GM23338 (cell line): ENCODE measurements at regions not wholly inside any gene's neighbourhood (a gene's known extent, or its start where the extent isn't known, plus 50 kb on each side); places are given as distances from the start of the nearest gene placed in this dataset.

Experiments
- ATAC-seq: fragments of 200-7000 bp; cut with Tn5 transposase; 3 replicates; pipeline ENCODE4 v1.9.1; 2020
- DNase-seq: peaks from one replicate; pipeline ENCODE4 v3.0.0-alpha.2; 2015; ENCODE audit warnings: low spot score
- H2AFZ ChIP-seq: fragments of 200-600 bp; sonication (generic); 2 replicates; pipeline ENCODE4 v1.8.0; 2016; ENCODE audit warnings: antibody characterized with exemption, mild to moderate bottlenecking, moderate library complexity
- H3F3A ChIP-seq: fragments of 200-600 bp; sonication (generic); replicated peaks from 2 replicates; pipeline ENCODE4 v1.8.0; 2017; ENCODE audit warnings: antibody characterized with exemption, mixed run types, low read depth
- H3K27ac ChIP-seq: fragments of 200-600 bp; sonication (generic); 2 replicates; pipeline ENCODE4 v1.6.1; 2016; ENCODE audit warnings: low read depth
- H3K27me3 ChIP-seq: fragments of 200-600 bp; sonication (generic); 2 replicates; pipeline ENCODE4 v1.8.0; 2016; ENCODE audit warnings: mild to moderate bottlenecking, mixed run types, moderate library complexity; ENCODE audit not compliant: insufficient read depth
- H3K36me3 ChIP-seq: fragments of 200-600 bp; sonication (generic); 2 replicates; pipeline ENCODE4 v1.8.0; 2016; ENCODE audit warnings: mild to moderate bottlenecking; ENCODE audit not compliant: insufficient read depth
- H3K4me1 ChIP-seq: fragments of 200-600 bp; sonication (generic); 2 replicates; pipeline ENCODE4 v1.8.0; 2016; ENCODE audit warnings: mild to moderate bottlenecking, moderate library complexity; ENCODE audit not compliant: insufficient read depth
- H3K4me2 ChIP-seq: fragments of 200-600 bp; sonication (generic); 2 replicates; pipeline ENCODE4 v1.7.1; 2017; ENCODE audit warnings: mixed run types
- H3K4me3 ChIP-seq: fragments of 200-600 bp; sonication (generic); 2 replicates; pipeline ENCODE4 v1.6.1; 2016; ENCODE audit warnings: mixed run types
- H3K79me2 ChIP-seq: fragments of 200-600 bp; sonication (generic); replicated peaks from 2 replicates; pipeline ENCODE4 v1.8.0; 2017; ENCODE audit warnings: mild to moderate bottlenecking; ENCODE audit not compliant: insufficient read depth
- H3K9me2 ChIP-seq: fragments of 200-600 bp; sonication (generic); 2 replicates; pipeline ENCODE4 v1.8.0; 2017; ENCODE audit not compliant: insufficient read depth
- H4K20me1 ChIP-seq: fragments of 200-600 bp; sonication (generic); replicated peaks from 2 replicates; pipeline ENCODE4 v1.8.0; 2017; ENCODE audit warnings: mild to moderate bottlenecking; ENCODE audit not compliant: insufficient read depth
- H3K27ac Mint-ChIP-seq: 2 replicates; pipeline ENCODE4 v1.8.0; 2020; ENCODE audit warnings: inconsistent platforms, mild to moderate bottlenecking, moderate library complexity, mixed read lengths
- H3K27me3 Mint-ChIP-seq: 3 replicates; pipeline ENCODE4 v1.8.0; 2022; ENCODE audit warnings: low read depth, mild to moderate bottlenecking, moderate library complexity, mixed read lengths, inconsistent platforms; ENCODE audit not compliant: insufficient read depth, poor library complexity
- H3K36me3 Mint-ChIP-seq: 3 replicates; pipeline ENCODE4 v1.8.0; 2021; ENCODE audit warnings: low read depth, mild to moderate bottlenecking, inconsistent platforms, moderate library complexity, mixed read lengths
- H3K4me1 Mint-ChIP-seq: 3 replicates; pipeline ENCODE4 v1.8.0; 2020; ENCODE audit warnings: mild to moderate bottlenecking, inconsistent platforms, mixed read lengths
- H3K4me3 Mint-ChIP-seq: 3 replicates; pipeline ENCODE4 v1.8.0; 2021; ENCODE audit warnings: moderate library complexity, mild to moderate bottlenecking, inconsistent platforms, mixed read lengths
- H3K9me3 Mint-ChIP-seq: 3 replicates; pipeline ENCODE4 v1.8.0; 2020; ENCODE audit warnings: moderate library complexity, mild to moderate bottlenecking, inconsistent platforms, mixed read lengths
- CREB1 ChIP-seq: fragments of 250-450 bp; sonication (Bioruptor Pico); IDR thresholded peaks from 2 replicates; pipeline ENCODE4 v1.5.0; 2020; ENCODE audit warnings: low read depth, mild to moderate bottlenecking, moderate library complexity
- EZH2 ChIP-seq: fragments of 200-600 bp; sonication (generic); IDR thresholded peaks from one replicate; pipeline ENCODE4 v1.8.0; 2017; ENCODE audit warnings: antibody characterized with exemption, mild to moderate bottlenecking, low read depth; ENCODE audit not compliant: unreplicated experiment
- EZH2phosphoT487 ChIP-seq: fragments of 200-600 bp; sonication (generic); IDR thresholded peaks from one replicate; pipeline ENCODE4 v1.8.1; 2018; ENCODE audit warnings: antibody characterized with exemption; ENCODE audit not compliant: unreplicated experiment
- JUNB ChIP-seq: IDR thresholded peaks from one replicate; pipeline ENCODE4 v1.6.1; 2016; ENCODE audit warnings: antibody characterized with exemption; ENCODE audit not compliant: unreplicated experiment
- NANOG ChIP-seq: IDR thresholded peaks from 2 replicates; pipeline ENCODE4 v1.6.1; 2016; ENCODE audit warnings: antibody characterized with exemption, borderline replicate concordance
- POLR2AphosphoS5 ChIP-seq: IDR thresholded peaks from 2 replicates; pipeline ENCODE4 v1.6.1; 2016; ENCODE audit warnings: antibody characterized with exemption, low read depth
- STAT1 ChIP-seq: IDR thresholded peaks from one replicate; pipeline ENCODE4 v1.6.1; 2016; ENCODE audit warnings: antibody characterized with exemption; ENCODE audit not compliant: unreplicated experiment
- ZNF114 ChIP-seq: fragments of 250-450 bp; sonication (Bioruptor Pico); IDR thresholded peaks from 2 replicates; pipeline ENCODE4 v1.5.0; 2020; ENCODE audit warnings: mild to moderate bottlenecking, moderate library complexity
- ZNF331 ChIP-seq: fragments of 250-450 bp; sonication (Bioruptor Pico); IDR thresholded peaks from 2 replicates; pipeline ENCODE4 v1.5.0; 2020; ENCODE audit warnings: low read depth, mild to moderate bottlenecking, moderate library complexity
- TF ChIP-seq, protein P1 (sequence below): IDR thresholded peaks from 2 replicates; pipeline ENCODE4 v1.6.1; 2016; ENCODE audit warnings: antibody characterized with exemption
- TF ChIP-seq, protein P2 (sequence below), 2 experiments: fragments of 200-600 bp in 1 of 2; sonication (generic) in 1 of 2; conservative IDR thresholded peaks; 2 replicates each; pipeline versions ENCODE4 v1.5.1 to v1.6.1; 2016 to 2017; ENCODE audit warnings: antibody characterized with exemption in 2 of 2, low read depth in 2 of 2, mild to moderate bottlenecking in 2 of 2, moderate library complexity in 1 of 2
- TF ChIP-seq, protein P3 (sequence below): fragments of 250-450 bp; sonication (Bioruptor Pico); IDR thresholded peaks from 2 replicates; pipeline ENCODE4 v1.5.0; 2020; ENCODE audit warnings: mild to moderate bottlenecking, moderate library complexity
- TF ChIP-seq, protein P4 (sequence below): IDR thresholded peaks from one replicate; pipeline ENCODE4 v1.6.1; 2018; ENCODE audit warnings: antibody characterized with exemption; ENCODE audit not compliant: unreplicated experiment

DNA sequence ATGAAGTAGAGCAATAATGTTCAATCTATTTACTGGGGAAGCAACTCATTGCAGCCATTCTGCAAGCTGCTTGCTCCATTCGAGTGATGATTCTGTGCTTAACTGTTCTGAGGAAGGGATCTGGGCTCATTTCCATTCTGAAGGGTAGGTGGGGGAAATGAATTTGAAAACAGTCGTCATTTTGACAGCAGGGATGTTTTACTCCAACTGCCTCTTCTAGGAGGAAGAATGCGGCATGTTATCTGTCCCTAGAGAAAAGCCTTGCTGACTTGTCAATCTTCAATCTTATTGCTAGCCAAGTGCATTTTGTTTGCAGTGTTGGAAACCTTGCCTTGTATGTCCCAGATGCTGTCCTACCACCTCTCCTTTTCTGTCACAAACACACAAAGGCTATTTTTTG is 105.9 kb downstream of the PRDM13 start:
- Histone ChIP-seq H3K79me2 (no peaks in the 10 kb centered on the region), H3K4me3 (no peak overlapping the region), H3K9me2 (no peaks in the 10 kb centered on the region), H3K27me3 (no peaks in the 10 kb centered on the region), H3K36me3 (no peaks in the 10 kb centered on the region), H3F3A (no peaks in the 10 kb centered on the region), H2AFZ (peak overlapping the region; percentile 87), H3K27ac (no peak overlapping the region), H4K20me1 (no peaks in the 10 kb centered on the region), H3K4me1 (peaks cover 14% of the 10 kb centered on the region), H3K4me2 (no peak overlapping the region; the same call in 1 of the 2 replicates)
- H3K27ac Mint-ChIP-seq: no peak overlapping the region
- peaks cover 15% of the 10 kb centered on the region for H3K4me1 Mint-ChIP-seq
- DNase-seq (no peak), ATAC-seq (no peak)
- no peaks in the 10 kb centered on the region; the same call in 2 of the 3 replicates for H3K9me3 Mint-ChIP-seq
- no peaks in the 10 kb centered on the region for H3K36me3 Mint-ChIP-seq
- TF ChIP-seq CREB1 (CRISPR knock-in tag): no peak
- TF ChIP-seq, protein P1, sequence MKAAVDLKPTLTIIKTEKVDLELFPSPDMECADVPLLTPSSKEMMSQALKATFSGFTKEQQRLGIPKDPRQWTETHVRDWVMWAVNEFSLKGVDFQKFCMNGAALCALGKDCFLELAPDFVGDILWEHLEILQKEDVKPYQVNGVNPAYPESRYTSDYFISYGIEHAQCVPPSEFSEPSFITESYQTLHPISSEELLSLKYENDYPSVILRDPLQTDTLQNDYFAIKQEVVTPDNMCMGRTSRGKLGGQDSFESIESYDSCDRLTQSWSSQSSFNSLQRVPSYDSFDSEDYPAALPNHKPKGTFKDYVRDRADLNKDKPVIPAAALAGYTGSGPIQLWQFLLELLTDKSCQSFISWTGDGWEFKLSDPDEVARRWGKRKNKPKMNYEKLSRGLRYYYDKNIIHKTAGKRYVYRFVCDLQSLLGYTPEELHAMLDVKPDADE: no peak
- no peak for TF ChIP-seq NANOG
- TF ChIP-seq ZNF331 (CRISPR knock-in tag): no peak
- no peak for TF ChIP-seq JUNB
- TF ChIP-seq POLR2AphosphoS5: no peak
- TF ChIP-seq, protein P2, sequence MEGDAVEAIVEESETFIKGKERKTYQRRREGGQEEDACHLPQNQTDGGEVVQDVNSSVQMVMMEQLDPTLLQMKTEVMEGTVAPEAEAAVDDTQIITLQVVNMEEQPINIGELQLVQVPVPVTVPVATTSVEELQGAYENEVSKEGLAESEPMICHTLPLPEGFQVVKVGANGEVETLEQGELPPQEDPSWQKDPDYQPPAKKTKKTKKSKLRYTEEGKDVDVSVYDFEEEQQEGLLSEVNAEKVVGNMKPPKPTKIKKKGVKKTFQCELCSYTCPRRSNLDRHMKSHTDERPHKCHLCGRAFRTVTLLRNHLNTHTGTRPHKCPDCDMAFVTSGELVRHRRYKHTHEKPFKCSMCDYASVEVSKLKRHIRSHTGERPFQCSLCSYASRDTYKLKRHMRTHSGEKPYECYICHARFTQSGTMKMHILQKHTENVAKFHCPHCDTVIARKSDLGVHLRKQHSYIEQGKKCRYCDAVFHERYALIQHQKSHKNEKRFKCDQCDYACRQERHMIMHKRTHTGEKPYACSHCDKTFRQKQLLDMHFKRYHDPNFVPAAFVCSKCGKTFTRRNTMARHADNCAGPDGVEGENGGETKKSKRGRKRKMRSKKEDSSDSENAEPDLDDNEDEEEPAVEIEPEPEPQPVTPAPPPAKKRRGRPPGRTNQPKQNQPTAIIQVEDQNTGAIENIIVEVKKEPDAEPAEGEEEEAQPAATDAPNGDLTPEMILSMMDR (conservative IDR thresholded peaks at IDR 0.05; ENCODE audit: low read depth in 2 of 2): no peak
- TF ChIP-seq, protein P3, sequence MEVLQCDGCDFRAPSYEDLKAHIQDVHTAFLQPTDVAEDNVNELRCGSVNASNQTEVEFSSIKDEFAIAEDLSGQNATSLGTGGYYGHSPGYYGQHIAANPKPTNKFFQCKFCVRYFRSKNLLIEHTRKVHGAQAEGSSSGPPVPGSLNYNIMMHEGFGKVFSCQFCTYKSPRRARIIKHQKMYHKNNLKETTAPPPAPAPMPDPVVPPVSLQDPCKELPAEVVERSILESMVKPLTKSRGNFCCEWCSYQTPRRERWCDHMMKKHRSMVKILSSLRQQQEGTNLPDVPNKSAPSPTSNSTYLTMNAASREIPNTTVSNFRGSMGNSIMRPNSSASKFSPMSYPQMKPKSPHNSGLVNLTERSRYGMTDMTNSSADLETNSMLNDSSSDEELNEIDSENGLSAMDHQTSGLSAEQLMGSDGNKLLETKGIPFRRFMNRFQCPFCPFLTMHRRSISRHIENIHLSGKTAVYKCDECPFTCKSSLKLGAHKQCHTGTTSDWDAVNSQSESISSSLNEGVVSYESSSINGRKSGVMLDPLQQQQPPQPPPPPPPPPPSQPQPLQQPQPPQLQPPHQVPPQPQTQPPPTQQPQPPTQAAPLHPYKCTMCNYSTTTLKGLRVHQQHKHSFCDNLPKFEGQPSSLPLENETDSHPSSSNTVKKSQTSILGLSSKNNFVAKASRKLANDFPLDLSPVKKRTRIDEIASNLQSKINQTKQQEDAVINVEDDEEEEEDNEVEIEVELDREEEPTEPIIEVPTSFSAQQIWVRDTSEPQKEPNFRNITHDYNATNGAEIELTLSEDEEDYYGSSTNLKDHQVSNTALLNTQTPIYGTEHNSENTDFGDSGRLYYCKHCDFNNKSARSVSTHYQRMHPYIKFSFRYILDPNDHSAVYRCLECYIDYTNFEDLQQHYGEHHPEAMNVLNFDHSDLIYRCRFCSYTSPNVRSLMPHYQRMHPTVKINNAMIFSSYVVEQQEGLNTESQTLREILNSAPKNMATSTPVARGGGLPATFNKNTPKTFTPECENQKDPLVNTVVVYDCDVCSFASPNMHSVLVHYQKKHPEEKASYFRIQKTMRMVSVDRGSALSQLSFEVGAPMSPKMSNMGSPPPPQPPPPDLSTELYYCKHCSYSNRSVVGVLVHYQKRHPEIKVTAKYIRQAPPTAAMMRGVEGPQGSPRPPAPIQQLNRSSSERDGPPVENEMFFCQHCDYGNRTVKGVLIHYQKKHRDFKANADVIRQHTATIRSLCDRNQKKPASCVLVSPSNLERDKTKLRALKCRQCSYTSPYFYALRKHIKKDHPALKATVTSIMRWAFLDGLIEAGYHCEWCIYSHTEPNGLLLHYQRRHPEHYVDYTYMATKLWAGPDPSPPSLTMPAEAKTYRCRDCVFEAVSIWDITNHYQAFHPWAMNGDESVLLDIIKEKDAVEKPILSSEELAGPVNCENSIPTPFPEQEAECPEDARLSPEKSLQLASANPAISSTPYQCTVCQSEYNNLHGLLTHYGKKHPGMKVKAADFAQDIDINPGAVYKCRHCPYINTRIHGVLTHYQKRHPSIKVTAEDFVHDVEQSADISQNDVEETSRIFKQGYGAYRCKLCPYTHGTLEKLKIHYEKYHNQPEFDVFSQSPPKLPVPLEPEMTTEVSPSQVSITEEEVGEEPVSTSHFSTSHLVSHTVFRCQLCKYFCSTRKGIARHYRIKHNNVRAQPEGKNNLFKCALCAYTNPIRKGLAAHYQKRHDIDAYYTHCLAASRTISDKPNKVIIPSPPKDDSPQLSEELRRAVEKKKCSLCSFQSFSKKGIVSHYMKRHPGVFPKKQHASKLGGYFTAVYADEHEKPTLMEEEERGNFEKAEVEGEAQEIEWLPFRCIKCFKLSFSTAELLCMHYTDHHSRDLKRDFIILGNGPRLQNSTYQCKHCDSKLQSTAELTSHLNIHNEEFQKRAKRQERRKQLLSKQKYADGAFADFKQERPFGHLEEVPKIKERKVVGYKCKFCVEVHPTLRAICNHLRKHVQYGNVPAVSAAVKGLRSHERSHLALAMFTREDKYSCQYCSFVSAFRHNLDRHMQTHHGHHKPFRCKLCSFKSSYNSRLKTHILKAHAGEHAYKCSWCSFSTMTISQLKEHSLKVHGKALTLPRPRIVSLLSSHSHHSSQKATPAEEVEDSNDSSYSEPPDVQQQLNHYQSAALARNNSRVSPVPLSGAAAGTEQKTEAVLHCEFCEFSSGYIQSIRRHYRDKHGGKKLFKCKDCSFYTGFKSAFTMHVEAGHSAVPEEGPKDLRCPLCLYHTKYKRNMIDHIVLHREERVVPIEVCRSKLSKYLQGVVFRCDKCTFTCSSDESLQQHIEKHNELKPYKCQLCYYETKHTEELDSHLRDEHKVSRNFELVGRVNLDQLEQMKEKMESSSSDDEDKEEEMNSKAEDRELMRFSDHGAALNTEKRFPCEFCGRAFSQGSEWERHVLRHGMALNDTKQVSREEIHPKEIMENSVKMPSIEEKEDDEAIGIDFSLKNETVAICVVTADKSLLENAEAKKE (CRISPR knock-in tag): no peak
- no peak for TF ChIP-seq EZH2phosphoT487
- TF ChIP-seq ZNF114: no peak
- TF ChIP-seq EZH2: no peak
- TF ChIP-seq, protein P4, sequence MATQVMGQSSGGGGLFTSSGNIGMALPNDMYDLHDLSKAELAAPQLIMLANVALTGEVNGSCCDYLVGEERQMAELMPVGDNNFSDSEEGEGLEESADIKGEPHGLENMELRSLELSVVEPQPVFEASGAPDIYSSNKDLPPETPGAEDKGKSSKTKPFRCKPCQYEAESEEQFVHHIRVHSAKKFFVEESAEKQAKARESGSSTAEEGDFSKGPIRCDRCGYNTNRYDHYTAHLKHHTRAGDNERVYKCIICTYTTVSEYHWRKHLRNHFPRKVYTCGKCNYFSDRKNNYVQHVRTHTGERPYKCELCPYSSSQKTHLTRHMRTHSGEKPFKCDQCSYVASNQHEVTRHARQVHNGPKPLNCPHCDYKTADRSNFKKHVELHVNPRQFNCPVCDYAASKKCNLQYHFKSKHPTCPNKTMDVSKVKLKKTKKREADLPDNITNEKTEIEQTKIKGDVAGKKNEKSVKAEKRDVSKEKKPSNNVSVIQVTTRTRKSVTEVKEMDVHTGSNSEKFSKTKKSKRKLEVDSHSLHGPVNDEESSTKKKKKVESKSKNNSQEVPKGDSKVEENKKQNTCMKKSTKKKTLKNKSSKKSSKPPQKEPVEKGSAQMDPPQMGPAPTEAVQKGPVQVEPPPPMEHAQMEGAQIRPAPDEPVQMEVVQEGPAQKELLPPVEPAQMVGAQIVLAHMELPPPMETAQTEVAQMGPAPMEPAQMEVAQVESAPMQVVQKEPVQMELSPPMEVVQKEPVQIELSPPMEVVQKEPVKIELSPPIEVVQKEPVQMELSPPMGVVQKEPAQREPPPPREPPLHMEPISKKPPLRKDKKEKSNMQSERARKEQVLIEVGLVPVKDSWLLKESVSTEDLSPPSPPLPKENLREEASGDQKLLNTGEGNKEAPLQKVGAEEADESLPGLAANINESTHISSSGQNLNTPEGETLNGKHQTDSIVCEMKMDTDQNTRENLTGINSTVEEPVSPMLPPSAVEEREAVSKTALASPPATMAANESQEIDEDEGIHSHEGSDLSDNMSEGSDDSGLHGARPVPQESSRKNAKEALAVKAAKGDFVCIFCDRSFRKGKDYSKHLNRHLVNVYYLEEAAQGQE: no peak
- TF ChIP-seq STAT1: no peak
- H3K27me3 Mint-ChIP-seq: no peaks in the 10 kb centered on the region
- H3K4me3 Mint-ChIP-seq: no peak overlapping the region
